HEK293 (cell line): ENCODE measurements at regions not wholly inside any gene's neighbourhood (a gene's known extent, or its start where the extent isn't known, plus 50 kb on each side); places are given as distances from the start of the nearest gene placed in this dataset.

Experiments
- CTCF ChIA-PET: fragments of 350-600 bp; formaldehyde crosslinking; extraction: SDS; loops from one replicate; lab custom pipeline; 2021; ENCODE audit warnings: antibody characterized with exemption; lab: Yijun Ruan, JAX
- POLR2A ChIA-PET: fragments of 300-600 bp; formaldehyde crosslinking; extraction: SDS; loops from one replicate; lab custom pipeline; 2020; ENCODE audit warnings: antibody characterized with exemption, inconsistent platforms; lab: Yijun Ruan, JAX
- H3K27ac ChIP-seq: fragments of 200-500 bp; sonication (Bioruptor generic); 2 replicates; pipeline ENCODE4 v1.5.1; 2014; ENCODE audit warnings: low read depth, low read length, control low read depth, inconsistent platforms; ENCODE audit errors: extremely low read depth
- H3K36me3 ChIP-seq, 2 experiments: fragments of 200-500 bp in 1 of 2; sonication (Bioruptor generic) in 1 of 2; 1 replicate in 1 of 2; 2 replicates in 1 of 2; pipeline ENCODE4 v1.5.1; 2014 to 2017; ENCODE audit warnings: inconsistent platforms in 2 of 2, low read length in 2 of 2; ENCODE audit not compliant: control insufficient read depth in 2 of 2, insufficient read depth in 1 of 2
- H3K4me1 ChIP-seq: fragments of 200-500 bp; sonication (Bioruptor generic); 2 replicates; pipeline ENCODE4 v1.5.1; 2014; ENCODE audit warnings: mild to moderate bottlenecking, low read length, inconsistent platforms; ENCODE audit not compliant: control insufficient read depth, insufficient read depth
- H3K4me3 ChIP-seq: 2 replicates; pipeline ENCODE4 v1.5.1; 2011; ENCODE audit warnings: low read depth, mild to moderate bottlenecking, control low read depth, low read length, moderate library complexity
- H3K9me3 ChIP-seq: fragments of 200-500 bp; sonication (Bioruptor generic); 2 replicates; pipeline ENCODE4 v1.5.1; 2014; ENCODE audit warnings: low read depth, low read length, inconsistent platforms; ENCODE audit not compliant: control insufficient read depth, insufficient read depth
- FEZF1 ChIP-seq: fragments of 450-650 bp; formaldehyde crosslinking; IDR thresholded peaks from 2 replicates; pipeline ENCODE4 v1.5.1; 2016; ENCODE audit warnings: missing biosample characterization, missing genetic modification characterization
- GFI1B ChIP-seq: fragments of 450-650 bp; formaldehyde crosslinking; IDR thresholded peaks from 2 replicates; pipeline ENCODE4 v1.5.1; 2016; ENCODE audit warnings: missing biosample characterization, missing genetic modification characterization
- HOXA7 ChIP-seq: sonication (generic); formaldehyde crosslinking; IDR thresholded peaks from 2 replicates; pipeline ENCODE4 v1.8.1; 2022; ENCODE audit warnings: missing genetic modification reagents, borderline replicate concordance
- HOXD13 ChIP-seq: sonication (generic); formaldehyde crosslinking; IDR thresholded peaks from 2 replicates; pipeline ENCODE4 v1.8.0; 2022; ENCODE audit warnings: missing genetic modification reagents, borderline replicate concordance
- INSM2 ChIP-seq: fragments of 450-650 bp; formaldehyde crosslinking; IDR thresholded peaks from 2 replicates; pipeline ENCODE4 v1.5.1; 2016; ENCODE audit warnings: missing biosample characterization, missing genetic modification characterization
- KLF8 ChIP-seq: fragments of 450-650 bp; formaldehyde crosslinking; IDR thresholded peaks from 2 replicates; pipeline ENCODE4 v1.5.1; 2016; ENCODE audit warnings: missing biosample characterization, missing genetic modification characterization
- OSR2 ChIP-seq: fragments of 450-650 bp; formaldehyde crosslinking; IDR thresholded peaks from 2 replicates; pipeline ENCODE4 v1.5.1; 2016; ENCODE audit warnings: missing biosample characterization, missing genetic modification characterization
- OVOL3 ChIP-seq: fragments of 450-650 bp; formaldehyde crosslinking; IDR thresholded peaks from 2 replicates; pipeline ENCODE4 v1.5.1; 2016; ENCODE audit warnings: missing biosample characterization, missing genetic modification characterization
- PRDM4 ChIP-seq: fragments of 450-650 bp; formaldehyde crosslinking; IDR thresholded peaks from 2 replicates; pipeline ENCODE4 v1.5.1; 2017; ENCODE audit warnings: missing biosample characterization, missing genetic modification characterization
- REPIN1 ChIP-seq: fragments of 450-650 bp; formaldehyde crosslinking; IDR thresholded peaks from 2 replicates; pipeline ENCODE4 v1.5.1; 2017; ENCODE audit warnings: missing biosample characterization, missing genetic modification characterization, low read depth
- SP7 ChIP-seq: fragments of 450-650 bp; formaldehyde crosslinking; IDR thresholded peaks from 2 replicates; pipeline ENCODE4 v1.5.1; 2016; ENCODE audit warnings: missing biosample characterization, missing genetic modification characterization
- ZBTB20 ChIP-seq: fragments of 450-650 bp; formaldehyde crosslinking; IDR thresholded peaks from 2 replicates; pipeline ENCODE4 v1.5.1; 2016; ENCODE audit warnings: missing biosample characterization, missing genetic modification characterization
- ZNF121 ChIP-seq: fragments of 450-650 bp; formaldehyde crosslinking; IDR thresholded peaks from 2 replicates; pipeline ENCODE4 v1.5.1; 2016; ENCODE audit warnings: missing biosample characterization, missing genetic modification characterization
- ZNF133 ChIP-seq: fragments of 450-650 bp; formaldehyde crosslinking; IDR thresholded peaks from 2 replicates; pipeline ENCODE4 v1.5.1; 2016; ENCODE audit warnings: missing biosample characterization, missing genetic modification characterization
- ZNF146 ChIP-seq: fragments of 450-650 bp; formaldehyde crosslinking; IDR thresholded peaks from 2 replicates; pipeline ENCODE4 v1.5.1; 2016; ENCODE audit warnings: missing biosample characterization, missing genetic modification characterization
- ZNF157 ChIP-seq: fragments of 450-650 bp; formaldehyde crosslinking; IDR thresholded peaks from 2 replicates; pipeline ENCODE4 v1.5.1; 2016; ENCODE audit warnings: missing biosample characterization, missing genetic modification characterization
- ZNF174 ChIP-seq: fragments of 450-650 bp; formaldehyde crosslinking; IDR thresholded peaks from 2 replicates; pipeline ENCODE4 v1.5.0; 2017; ENCODE audit warnings: missing biosample characterization, mild to moderate bottlenecking, missing genetic modification characterization
- ZNF18 ChIP-seq: fragments of 450-650 bp; formaldehyde crosslinking; IDR thresholded peaks from 2 replicates; pipeline ENCODE4 v1.5.1; 2016; ENCODE audit warnings: missing biosample characterization, missing genetic modification characterization
- ZNF19 ChIP-seq: fragments of 450-650 bp; formaldehyde crosslinking; IDR thresholded peaks from 2 replicates; pipeline ENCODE4; 2016; ENCODE audit warnings: missing biosample characterization, missing genetic modification characterization, low read depth
- ZNF274 ChIP-seq, 2 experiments: fragments of 200-500 bp in 1 of 2; fragments of 450-650 bp in 1 of 2; sonication (Bioruptor generic) in 1 of 2; formaldehyde crosslinking in 1 of 2; IDR thresholded peaks; 2 replicates each; pipeline versions ENCODE4 v1.5.1 to v1.6.1; 2014 to 2016; ENCODE audit warnings: borderline replicate concordance in 1 of 2, inconsistent platforms in 1 of 2, low read length in 1 of 2, missing biosample characterization in 1 of 2, missing genetic modification characterization in 1 of 2
- ZNF280C ChIP-seq: fragments of 450-650 bp; formaldehyde crosslinking; IDR thresholded peaks from 2 replicates; pipeline ENCODE4 v1.5.1; 2016; ENCODE audit warnings: missing biosample characterization, missing genetic modification characterization
- ZNF416 ChIP-seq: fragments of 450-650 bp; formaldehyde crosslinking; IDR thresholded peaks from 2 replicates; pipeline ENCODE4 v1.5.1; 2016; ENCODE audit warnings: missing biosample characterization, missing genetic modification characterization
- ZNF488 ChIP-seq: fragments of 450-650 bp; formaldehyde crosslinking; IDR thresholded peaks from 2 replicates; pipeline ENCODE4 v1.5.1; 2016; ENCODE audit warnings: missing biosample characterization, missing genetic modification characterization
- ZNF548 ChIP-seq: fragments of 450-650 bp; formaldehyde crosslinking; IDR thresholded peaks from 2 replicates; pipeline ENCODE4 v1.5.1; 2016; ENCODE audit warnings: missing biosample characterization, missing genetic modification characterization
- ZNF560 ChIP-seq: fragments of 450-650 bp; formaldehyde crosslinking; IDR thresholded peaks from 2 replicates; pipeline ENCODE4 v1.5.1; 2017; ENCODE audit warnings: missing biosample characterization, missing genetic modification characterization, borderline replicate concordance
- ZNF677 ChIP-seq: fragments of 450-650 bp; IDR thresholded peaks from 2 replicates; pipeline ENCODE4 v1.5.0; 2018; ENCODE audit warnings: missing biosample characterization, mild to moderate bottlenecking, missing genetic modification characterization, moderate library complexity
- ZNF792 ChIP-seq: fragments of 450-650 bp; formaldehyde crosslinking; IDR thresholded peaks from 2 replicates; pipeline ENCODE4 v1.5.1; 2016; ENCODE audit warnings: missing biosample characterization, missing genetic modification characterization
- ZSCAN18 ChIP-seq: fragments of 450-650 bp; formaldehyde crosslinking; IDR thresholded peaks from 2 replicates; pipeline ENCODE4 v1.5.1; 2016; ENCODE audit warnings: missing biosample characterization, missing genetic modification characterization

GRCh38 chr2:59435635-59436034, 1117.8 kb downstream of the BCL11A start:
- Histone ChIP-seq H3K36me3 (no peaks in the 10 kb centered on the region), H3K9me3 (no peaks in the 10 kb centered on the region), H3K4me1 (no peaks in the 10 kb centered on the region), H3K27ac (no peak overlapping the region), H3K4me3 (no peak overlapping the region)
- CTCF ChIA-PET: no interaction called here
- TF ChIP-seq PRDM4 (tag by site-specific recombination) (no peak), SP7 (tag by site-specific recombination) (no peak), INSM2 (no peak), ZNF174 (tag by site-specific recombination) (no peak), KLF8 (tag by site-specific recombination) (no peak), ZNF548 (tag by site-specific recombination) (no peak), OVOL3 (tag by site-specific recombination) (no peak), ZNF280C (tag by site-specific recombination) (no peak), ZNF677 (no peak), ZNF19 (tag by site-specific recombination) (no peak), ZNF133 (tag by site-specific recombination) (no peak), ZSCAN18 (tag by site-specific recombination) (no peak), ZNF416 (tag by site-specific recombination) (no peak), ZNF560 (tag by site-specific recombination) (no peak), ZNF121 (no peak), ZNF792 (tag by site-specific recombination) (no peak), HOXA7 (no peak), ZNF488 (tag by site-specific recombination) (no peak)
- POLR2A ChIA-PET: no interaction called here

- Histone ChIP-seq H3K4me1 (no peaks in the 10 kb centered on the region), H3K9me3 (no peaks in the 10 kb centered on the region), H3K27ac (no peak overlapping the region), H3K4me3 (no peak overlapping the region), H3K36me3 (no peaks in the 10 kb centered on the region)
- CTCF ChIA-PET: interaction anchor here (0.6 to 0.7 kb wide), 2 partner anchors 26 to 984 kb away, joined by 3 read pairs; no protein-coding TSS in a partner anchor
- POLR2A ChIA-PET: no interaction called here
- TF ChIP-seq ZNF157 (tag by site-specific recombination) (no peak), HOXD13 (CRISPR knock-in tag) (no peak), ZNF18 (tag by site-specific recombination) (no peak), ZNF274 (IDR thresholded peaks at IDR 0.05; ENCODE audit: low read length) (no peak), ZNF274 (tag by site-specific recombination; IDR thresholded peaks at IDR 0.05; ENCODE audit: borderline replicate concordance) (no peak), ZNF548 (tag by site-specific recombination) (no peak), GFI1B (tag by site-specific recombination) (no peak), ZNF146 (tag by site-specific recombination) (no peak), ZBTB20 (tag by site-specific recombination) (no peak), REPIN1 (tag by site-specific recombination) (no peak), OSR2 (tag by site-specific recombination) (no peak), FEZF1 (tag by site-specific recombination) (no peak)
Observed at GRCh38 chr2:59428940-59429339, 1124.5 kb downstream of the BCL11A start.
